H1 (cell line): ENCODE measurements at regions not wholly inside any gene's neighbourhood (a gene's known extent, or its start where the extent isn't known, plus 50 kb on each side); places are given as distances from the start of the nearest gene placed in this dataset.

Experiments used
- BCL11A ChIP-seq, 2 experiments: IDR thresholded peaks; one replicate each; pipeline ENCODE4 v1.6.1; 2011; ENCODE audit warnings: low read depth in 2 of 2, low read length in 2 of 2, mild to moderate bottlenecking in 2 of 2
- CHD7 ChIP-seq: fragments of 300-600 bp; sonication (generic); IDR thresholded peaks from 2 replicates; pipeline ENCODE4 v1.7.1; 2012; ENCODE audit warnings: low read length, moderate library complexity, mild to moderate bottlenecking, inconsistent platforms; ENCODE audit not compliant: insufficient replicate concordance
- JUN ChIP-seq: IDR thresholded peaks from 2 replicates; pipeline ENCODE4 v1.6.1; 2011; ENCODE audit warnings: low read depth, mild to moderate bottlenecking, improper control_type of control experiment, low read length
- JUND ChIP-seq: IDR thresholded peaks from 2 replicates; pipeline ENCODE4 v1.6.1; 2011; ENCODE audit warnings: mild to moderate bottlenecking, improper control_type of control experiment, low read length
- MAX ChIP-seq: IDR thresholded peaks from 2 replicates; pipeline ENCODE4 v1.6.1; 2012; ENCODE audit warnings: inconsistent platforms
- POU5F1 ChIP-seq: IDR thresholded peaks from 2 replicates; pipeline ENCODE4 v1.6.1; 2011; ENCODE audit warnings: low read depth, mild to moderate bottlenecking, low read length, moderate library complexity
- RFX5 ChIP-seq: IDR thresholded peaks from 2 replicates; pipeline ENCODE4 v1.6.1; 2011; ENCODE audit warnings: low read depth, low read length, improper control_type of control experiment, borderline replicate concordance
- RNF2 ChIP-seq: fragments of 200-900, 300-1000 bp; sonication (generic); IDR thresholded peaks from 2 replicates; pipeline ENCODE4 v1.7.1; 2016; ENCODE audit warnings: borderline replicate concordance, low read depth, mild to moderate bottlenecking, antibody characterized with exemption, low read length; ENCODE audit not compliant: poor library complexity, severe bottlenecking; ENCODE audit errors: missing control alignments
- RXRA ChIP-seq: IDR thresholded peaks from 2 replicates; pipeline ENCODE4 v1.6.1; 2011; ENCODE audit warnings: low read depth, mild to moderate bottlenecking, low read length, moderate library complexity; ENCODE audit not compliant: insufficient read depth
- SIRT6 ChIP-seq: IDR thresholded peaks from one replicate; pipeline ENCODE4 v1.7.1; 2012; ENCODE audit warnings: low read length, inconsistent platforms
- SRF ChIP-seq: IDR thresholded peaks from 2 replicates; pipeline ENCODE4 v1.6.1; 2011; ENCODE audit warnings: mild to moderate bottlenecking, low read depth, low read length, moderate library complexity
- SUZ12 ChIP-seq: fragments of 200-600 bp; sonication (generic); IDR thresholded peaks from 2 replicates; pipeline ENCODE4 v1.6.1; 2012; ENCODE audit warnings: mild to moderate bottlenecking, inconsistent platforms, low read length, moderate library complexity, mixed read lengths

- no peak for TF ChIP-seq CHD7
- no peak for TF ChIP-seq MAX
- no peak for TF ChIP-seq BCL11A (IDR thresholded peaks at IDR 0.05; ENCODE audit: low read depth in 2 of 2, low read length in 2 of 2)
- TF ChIP-seq SIRT6, result no peak
- TF ChIP-seq SUZ12, result no peak
- TF ChIP-seq SRF, result no peak
- TF ChIP-seq RXRA, result no peak
- no peak for TF ChIP-seq RFX5
- no peak for TF ChIP-seq POU5F1
- TF ChIP-seq JUND, result no peak
- no peak for TF ChIP-seq RNF2
- no peak for TF ChIP-seq JUN
These were observed 156.0 kb downstream of the ZNF33B start (continued) for GRCh38 chr10:42482411-42482810.
